ENCODE measurements at regions not wholly inside any gene's neighbourhood (a gene's known extent, or its start where the extent isn't known, plus 50 kb on each side); places are given as distances from the start of the nearest gene placed in this dataset.

DNA sequence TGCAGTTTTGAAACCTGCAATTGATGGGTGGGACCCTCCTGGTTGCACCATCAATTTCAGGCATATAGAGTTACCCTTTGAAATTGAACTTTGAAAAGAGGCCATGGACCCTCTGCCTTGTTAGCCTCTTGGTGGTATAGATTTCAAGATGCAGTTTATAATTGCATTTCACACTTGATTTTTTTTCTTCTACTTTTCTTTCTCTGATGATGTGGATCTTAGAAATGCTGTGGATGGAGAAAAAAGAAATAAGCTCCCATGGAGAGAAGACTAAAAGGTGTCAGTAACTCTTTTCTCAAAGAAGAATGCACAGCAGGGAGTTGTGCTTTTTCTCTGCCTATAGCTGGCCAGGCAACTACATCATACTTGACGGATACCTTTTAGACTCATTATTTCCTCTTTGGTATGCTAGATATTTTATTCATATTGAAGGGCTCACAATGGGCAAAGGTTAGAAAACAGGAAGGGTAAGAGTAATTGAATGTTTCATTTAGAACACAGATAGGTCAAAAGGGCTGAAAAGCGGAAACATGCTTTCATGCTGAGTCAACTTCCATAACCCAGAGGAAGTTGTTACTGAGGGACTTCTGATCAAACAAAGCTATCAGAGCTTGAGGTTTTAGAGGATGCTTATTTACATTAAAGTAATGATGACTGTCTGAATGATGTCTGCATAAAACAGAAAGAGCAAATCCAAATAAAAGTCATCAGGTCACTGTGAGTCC lies 773.2 kb upstream of the LRRN3 start:
- TF ChIP-seq, protein P1, sequence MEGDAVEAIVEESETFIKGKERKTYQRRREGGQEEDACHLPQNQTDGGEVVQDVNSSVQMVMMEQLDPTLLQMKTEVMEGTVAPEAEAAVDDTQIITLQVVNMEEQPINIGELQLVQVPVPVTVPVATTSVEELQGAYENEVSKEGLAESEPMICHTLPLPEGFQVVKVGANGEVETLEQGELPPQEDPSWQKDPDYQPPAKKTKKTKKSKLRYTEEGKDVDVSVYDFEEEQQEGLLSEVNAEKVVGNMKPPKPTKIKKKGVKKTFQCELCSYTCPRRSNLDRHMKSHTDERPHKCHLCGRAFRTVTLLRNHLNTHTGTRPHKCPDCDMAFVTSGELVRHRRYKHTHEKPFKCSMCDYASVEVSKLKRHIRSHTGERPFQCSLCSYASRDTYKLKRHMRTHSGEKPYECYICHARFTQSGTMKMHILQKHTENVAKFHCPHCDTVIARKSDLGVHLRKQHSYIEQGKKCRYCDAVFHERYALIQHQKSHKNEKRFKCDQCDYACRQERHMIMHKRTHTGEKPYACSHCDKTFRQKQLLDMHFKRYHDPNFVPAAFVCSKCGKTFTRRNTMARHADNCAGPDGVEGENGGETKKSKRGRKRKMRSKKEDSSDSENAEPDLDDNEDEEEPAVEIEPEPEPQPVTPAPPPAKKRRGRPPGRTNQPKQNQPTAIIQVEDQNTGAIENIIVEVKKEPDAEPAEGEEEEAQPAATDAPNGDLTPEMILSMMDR (IDR thresholded peaks at IDR 0.05), result no peak
- TF ChIP-seq POLR2A (IDR thresholded peaks at IDR 0.05), result no peak

Data from uterus (tissue), 2 donors.